Progenitor cell of endocrine pancreas (in vitro differentiated cells): ENCODE measurements at regions not wholly inside any gene's neighbourhood (a gene's known extent, or its start where the extent isn't known, plus 50 kb on each side); places are given as distances from the start of the nearest gene placed in this dataset.

ENCODE experiments used
- DNase-seq: peaks from one replicate; pipeline ENCODE4 v3.0.0; 2021; ENCODE audit warnings: low spot score; ENCODE audit not compliant: unreplicated experiment
- H3K27ac Mint-ChIP-seq: 2 replicates; pipeline ENCODE4 v1.8.0; 2021; ENCODE audit warnings: mild to moderate bottlenecking, moderate library complexity, mixed read lengths
- H3K27me3 Mint-ChIP-seq: 2 replicates; pipeline ENCODE4 v1.8.0; 2021; ENCODE audit warnings: mixed read lengths
- H3K36me3 Mint-ChIP-seq: 2 replicates; pipeline ENCODE4 v1.8.0; 2022; ENCODE audit warnings: mixed read lengths; ENCODE audit not compliant: insufficient read depth
- H3K4me1 Mint-ChIP-seq: 2 replicates; pipeline ENCODE4 v1.8.0; 2021; ENCODE audit warnings: low read depth, mixed read lengths
- H3K4me3 Mint-ChIP-seq: 2 replicates; pipeline ENCODE4 v1.8.0; 2021; ENCODE audit warnings: low read depth, mild to moderate bottlenecking, moderate library complexity, mixed read lengths
- H3K9me3 Mint-ChIP-seq: 2 replicates; pipeline ENCODE4 v1.8.0; 2021; ENCODE audit warnings: low read depth, mixed read lengths
- CTCF ChIP-seq: fragments of 200-600 bp; sonication (generic); IDR thresholded peaks from one replicate; pipeline ENCODE4 v1.5.0; 2021; ENCODE audit warnings: antibody characterized with exemption, mild to moderate bottlenecking; ENCODE audit not compliant: unreplicated experiment

- Mint-ChIP-seq H3K36me3 (no peaks in the 10 kb centered on the region), H3K9me3 (no peaks in the 10 kb centered on the region)
- TF ChIP-seq CTCF: no peak
Measured at GRCh38 chr6:100118301-100118700, 124.3 kb upstream of the MCHR2 start.

GRCh38 chr6:100117680-100118079 is 123.7 kb upstream of the MCHR2 start:
- H3K27ac Mint-ChIP-seq: no peak overlapping the region
- H3K4me1 Mint-ChIP-seq: peaks cover 2% of the 10 kb centered on the region
- H3K4me3 Mint-ChIP-seq: no peak overlapping the region
- H3K27me3 Mint-ChIP-seq: peaks cover 4% of the 10 kb centered on the region
- H3K36me3 Mint-ChIP-seq: no peaks in the 10 kb centered on the region
- no peak for DNase-seq
- H3K9me3 Mint-ChIP-seq: no peaks in the 10 kb centered on the region
- no peak for TF ChIP-seq CTCF

More at GRCh38 chr6:100118301-100118700, 124.3 kb upstream of the MCHR2 start:
- peaks cover 2% of the 10 kb centered on the region for H3K4me1 Mint-ChIP-seq
- no peak overlapping the region for H3K27ac Mint-ChIP-seq
- peaks cover 4% of the 10 kb centered on the region for H3K27me3 Mint-ChIP-seq
- no peak for DNase-seq
- no peak overlapping the region for H3K4me3 Mint-ChIP-seq

- Mint-ChIP-seq H3K4me3 (no peak overlapping the region), H3K27ac (no peak overlapping the region), H3K36me3 (no peaks in the 10 kb centered on the region), H3K9me3 (no peaks in the 10 kb centered on the region), H3K4me1 (peaks cover 3% of the 10 kb centered on the region), H3K27me3 (peaks cover 4% of the 10 kb centered on the region)
- peak; percentile 18 for DNase-seq
- peak; percentile 83 for TF ChIP-seq CTCF
Measured at GRCh38 chr6:100116411-100117194, 122.6 kb upstream of the MCHR2 start.

- H3K27ac Mint-ChIP-seq: no peak overlapping the region
- peaks cover 1% of the 10 kb centered on the region for H3K4me1 Mint-ChIP-seq
- H3K36me3 Mint-ChIP-seq: no peaks in the 10 kb centered on the region
- DNase-seq: no peak
- H3K27me3 Mint-ChIP-seq: peaks cover 4% of the 10 kb centered on the region
- no peak for TF ChIP-seq CTCF
- H3K4me3 Mint-ChIP-seq: no peak overlapping the region
- no peaks in the 10 kb centered on the region for H3K9me3 Mint-ChIP-seq
Measured at GRCh38 chr6:100115407-100116101, 121.5 kb upstream of the MCHR2 start.

GRCh38 chr6:100112855-100113508 is 119.0 kb upstream of the MCHR2 start:
- no peak for TF ChIP-seq CTCF
- Mint-ChIP-seq H3K4me1 (peaks cover 3% of the 10 kb centered on the region), H3K36me3 (no peaks in the 10 kb centered on the region), H3K9me3 (no peaks in the 10 kb centered on the region), H3K4me3 (no peak overlapping the region), H3K27me3 (peaks cover 4% of the 10 kb centered on the region), H3K27ac (no peak overlapping the region)
- DNase-seq: no peak
